ENCODE measurements at regions not wholly inside any gene's neighbourhood (a gene's known extent, or its start where the extent isn't known, plus 50 kb on each side); places are given as distances from the start of the nearest gene placed in this dataset.

- Histone ChIP-seq H3K4me1 (ENCODE audit: low read depth) (no peaks in the 10 kb centered on the region), H3K9me3 (ENCODE audit: low read depth) (no peaks in the 10 kb centered on the region), H3K4me3 (no peak overlapping the region), H3K27me3 (no peaks in the 10 kb centered on the region), H3K27ac (no peak overlapping the region), H3K36me3 (no peaks in the 10 kb centered on the region)
- TF ChIP-seq, protein P1, sequence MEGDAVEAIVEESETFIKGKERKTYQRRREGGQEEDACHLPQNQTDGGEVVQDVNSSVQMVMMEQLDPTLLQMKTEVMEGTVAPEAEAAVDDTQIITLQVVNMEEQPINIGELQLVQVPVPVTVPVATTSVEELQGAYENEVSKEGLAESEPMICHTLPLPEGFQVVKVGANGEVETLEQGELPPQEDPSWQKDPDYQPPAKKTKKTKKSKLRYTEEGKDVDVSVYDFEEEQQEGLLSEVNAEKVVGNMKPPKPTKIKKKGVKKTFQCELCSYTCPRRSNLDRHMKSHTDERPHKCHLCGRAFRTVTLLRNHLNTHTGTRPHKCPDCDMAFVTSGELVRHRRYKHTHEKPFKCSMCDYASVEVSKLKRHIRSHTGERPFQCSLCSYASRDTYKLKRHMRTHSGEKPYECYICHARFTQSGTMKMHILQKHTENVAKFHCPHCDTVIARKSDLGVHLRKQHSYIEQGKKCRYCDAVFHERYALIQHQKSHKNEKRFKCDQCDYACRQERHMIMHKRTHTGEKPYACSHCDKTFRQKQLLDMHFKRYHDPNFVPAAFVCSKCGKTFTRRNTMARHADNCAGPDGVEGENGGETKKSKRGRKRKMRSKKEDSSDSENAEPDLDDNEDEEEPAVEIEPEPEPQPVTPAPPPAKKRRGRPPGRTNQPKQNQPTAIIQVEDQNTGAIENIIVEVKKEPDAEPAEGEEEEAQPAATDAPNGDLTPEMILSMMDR (IDR thresholded peaks at IDR 0.05; ENCODE audit: low read depth, low read length) = no peak
- DNase-seq (ENCODE audit: low read depth in 1 of 2, low spot score in 1 of 2) = no peak
Measured at GRCh38 chr16:20243731-20244281, 83.5 kb downstream of the GP2 start.

GRCh38 chr16:20242568-20243255 is 84.6 kb downstream of the GP2 start:
- Histone ChIP-seq H3K4me3 (no peak overlapping the region), H3K27me3 (peaks cover 2% of the 10 kb centered on the region), H3K4me1 (ENCODE audit: low read depth) (no peaks in the 10 kb centered on the region), H3K36me3 (no peaks in the 10 kb centered on the region), H3K9me3 (ENCODE audit: low read depth) (no peaks in the 10 kb centered on the region), H3K27ac (no peak overlapping the region)
- TF ChIP-seq, protein P1 (IDR thresholded peaks at IDR 0.05; ENCODE audit: low read depth, low read length) = no peak
- no peak for DNase-seq (ENCODE audit: low read depth in 1 of 2, low spot score in 1 of 2)

DNA sequence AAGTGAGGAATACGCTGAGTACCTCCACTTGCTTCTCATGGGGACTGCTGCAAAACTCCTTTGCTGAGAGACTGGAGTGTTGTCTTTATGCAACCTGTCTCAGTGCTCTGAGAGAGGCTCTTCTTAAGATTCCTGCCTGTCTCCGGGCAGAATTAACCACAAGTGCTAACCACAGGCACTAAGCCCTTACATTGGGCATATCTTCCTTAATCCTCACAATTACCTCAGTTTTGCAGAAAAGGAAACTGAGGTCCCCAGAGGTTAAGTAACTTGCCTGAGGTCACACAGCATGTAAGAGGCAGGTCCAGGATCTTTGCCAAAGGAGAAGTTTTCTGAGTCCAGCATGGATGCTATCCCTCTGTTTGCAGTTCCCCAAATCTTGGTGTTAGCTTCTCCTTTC is 86.0 kb downstream of the GP2 start:
- no peaks in the 10 kb centered on the region for H3K4me1 ChIP-seq (ENCODE audit: low read depth)
- H3K4me3 ChIP-seq = no peak overlapping the region
- TF ChIP-seq, protein P1 (IDR thresholded peaks at IDR 0.05; ENCODE audit: low read depth, low read length) = no peak
- H3K36me3 ChIP-seq = no peaks in the 10 kb centered on the region
- H3K27me3 ChIP-seq = peaks cover 2% of the 10 kb centered on the region
- DNase-seq (ENCODE audit: low read depth in 1 of 2, low spot score in 1 of 2) = no peak
- no peak overlapping the region for H3K27ac ChIP-seq
- H3K9me3 ChIP-seq (ENCODE audit: low read depth) = no peaks in the 10 kb centered on the region

GRCh38 chr16:20236579-20237289 is 90.6 kb downstream of the GP2 start:
- no peaks in the 10 kb centered on the region for H3K4me1 ChIP-seq (ENCODE audit: low read depth)
- no peaks in the 10 kb centered on the region for H3K36me3 ChIP-seq
- H3K27ac ChIP-seq = no peak overlapping the region
- TF ChIP-seq, protein P1 (IDR thresholded peaks at IDR 0.05; ENCODE audit: low read depth, low read length) = no peak
- DNase-seq (ENCODE audit: low read depth in 1 of 2, low spot score in 1 of 2) = no peak
- H3K27me3 ChIP-seq = peaks cover 5% of the 10 kb centered on the region
- H3K9me3 ChIP-seq (ENCODE audit: low read depth) = no peaks in the 10 kb centered on the region
- H3K4me3 ChIP-seq = no peak overlapping the region

DNA sequence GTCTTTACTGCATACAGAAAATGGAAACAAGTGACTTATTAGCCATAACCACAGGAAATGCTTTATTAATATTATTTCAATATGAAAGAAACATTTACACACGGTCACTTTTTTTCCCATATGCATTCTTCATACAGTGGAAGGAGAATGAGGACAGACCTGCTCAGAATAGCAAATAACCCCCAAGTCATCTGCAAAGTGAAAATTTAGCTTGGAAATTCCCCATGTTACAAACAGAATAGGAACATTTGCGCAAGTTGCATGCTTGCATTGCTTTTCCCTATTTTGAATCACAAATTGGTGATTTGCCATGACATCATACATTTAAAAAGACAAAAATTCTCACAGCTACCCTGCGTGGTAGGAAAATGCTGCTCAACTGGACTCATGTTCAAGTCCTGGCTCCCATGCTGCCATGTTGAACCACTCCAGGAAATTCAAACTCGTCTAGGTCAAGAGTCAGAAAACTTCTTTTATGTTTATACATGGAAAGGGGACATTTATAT is 102.0 kb downstream of the GP2 start:
- H3K4me3 ChIP-seq = no peak overlapping the region
- no peaks in the 10 kb centered on the region for H3K36me3 ChIP-seq
- no peaks in the 10 kb centered on the region for H3K27me3 ChIP-seq
- DNase-seq (ENCODE audit: low read depth in 1 of 2, low spot score in 1 of 2) = no peak
- H3K27ac ChIP-seq = no peak overlapping the region
- H3K4me1 ChIP-seq (ENCODE audit: low read depth) = no peaks in the 10 kb centered on the region
- no peaks in the 10 kb centered on the region for H3K9me3 ChIP-seq (ENCODE audit: low read depth)
- TF ChIP-seq, protein P1 (IDR thresholded peaks at IDR 0.05; ENCODE audit: low read depth, low read length) = no peak
